ENCODE measurements at regions not wholly inside any gene's neighbourhood (a gene's known extent, or its start where the extent isn't known, plus 50 kb on each side); places are given as distances from the start of the nearest gene placed in this dataset.

GRCh38 chr1:163747261-163747660, 425.5 kb downstream of the NUF2 start:
- intact Hi-C loops (cut with DNase I), result no loop called here
- H3K4me1 ChIP-seq (replicated peaks in 1 of 2), result no peaks in the 10 kb centered on the region
- DNase-seq, result no peak
- H3K27ac ChIP-seq, result no peak overlapping the region
- no peaks in the 10 kb centered on the region for H3K27me3 ChIP-seq
- no peak for TF ChIP-seq CTCF (IDR thresholded peaks at IDR 0.05)
- TF ChIP-seq POLR2A (IDR thresholded peaks at IDR 0.05), result no peak
- H3K4me3 ChIP-seq, result no peak overlapping the region
- H3K36me3 ChIP-seq (replicated peaks in 1 of 2), result no peaks in the 10 kb centered on the region
- H3K9me3 ChIP-seq (replicated peaks in 1 of 3), result peaks cover 0 to 6% (median 0%) of the 10 kb centered on the region in 3 donors

- no peak for DNase-seq
- intact Hi-C loops (cut with DNase I), result no loop called here
- WGBS, 4 donors, result 0 to 40% (median 33%) methylated on average over 1 of the region's 1 CpG
- Histone ChIP-seq H3K27me3 (no peaks in the 10 kb centered on the region), H3K9me3 (replicated peaks in 1 of 3) (peaks cover 0 to 6% (median 0%) of the 10 kb centered on the region in 3 donors), H3K36me3 (replicated peaks in 1 of 2) (no peaks in the 10 kb centered on the region), H3K27ac (no peak overlapping the region), H3K4me1 (replicated peaks in 1 of 2) (no peaks in the 10 kb centered on the region), H3K4me3 (no peak overlapping the region)
- TF ChIP-seq CTCF (IDR thresholded peaks at IDR 0.05) (no peak), POLR2A (IDR thresholded peaks at IDR 0.05) (no peak)
These were observed 426.1 kb downstream of the NUF2 start for GRCh38 chr1:163747855-163748254.

- no peak overlapping the region for H3K27ac ChIP-seq
- intact Hi-C loops (cut with DNase I), result no loop called here
- H3K9me3 ChIP-seq (replicated peaks in 1 of 3), result no peaks in the 10 kb centered on the region
- 54 to 92% (median 78%) methylated on average over 2 to 3 of the region's 3 CpGs for WGBS, 4 donors
- no peaks in the 10 kb centered on the region for H3K36me3 ChIP-seq (replicated peaks in 1 of 2)
- no peak overlapping the region for H3K4me3 ChIP-seq
- H3K4me1 ChIP-seq (replicated peaks in 1 of 2), result no peaks in the 10 kb centered on the region
- no peaks in the 10 kb centered on the region for H3K27me3 ChIP-seq
- TF ChIP-seq POLR2A (IDR thresholded peaks at IDR 0.05) (no peak), CTCF (IDR thresholded peaks at IDR 0.05) (no peak)
- no peak for DNase-seq
These were observed 437.4 kb downstream of the NUF2 start for GRCh38 chr1:163758977-163759670.

- H3K4me1 ChIP-seq (replicated peaks in 1 of 2), result no peaks in the 10 kb centered on the region
- no peaks in the 10 kb centered on the region for H3K36me3 ChIP-seq (replicated peaks in 1 of 2)
- no peaks in the 10 kb centered on the region for H3K27me3 ChIP-seq
- no peaks in the 10 kb centered on the region for H3K9me3 ChIP-seq (replicated peaks in 1 of 3)
- H3K4me3 ChIP-seq, result no peak overlapping the region
- WGBS, 4 donors, result 26 to 78% (median 69%) methylated on average over 3 of the region's 3 CpGs
- DNase-seq, result no peak
- H3K27ac ChIP-seq, result no peak overlapping the region
- intact Hi-C loops (cut with DNase I), result no loop called here
- TF ChIP-seq POLR2A (IDR thresholded peaks at IDR 0.05), result no peak
- no peak for TF ChIP-seq CTCF (IDR thresholded peaks at IDR 0.05)
These were observed 440.1 kb downstream of the NUF2 start for GRCh38 chr1:163761898-163762297.
